CD4-positive, alpha-beta T cell (primary cell): ENCODE measurements at regions not wholly inside any gene's neighbourhood (a gene's known extent, or its start where the extent isn't known, plus 50 kb on each side); places are given as distances from the start of the nearest gene placed in this dataset.

Experiments
- ATAC-seq: fragments of 200-7000 bp; cut with Tn5 transposase; one replicate; pipeline ENCODE4 v1.10.0; 2022; ENCODE audit warnings: mild to moderate bottlenecking; ENCODE audit not compliant: poor library complexity
- CTCF ChIA-PET: fragments of 350-600 bp; sonication (Branson Sonifier 250); formaldehyde crosslinking; loops from one replicate; lab custom pipeline; 2021; ENCODE audit warnings: antibody characterized with exemption, inconsistent platforms; lab: Charles Lee
- POLR2A ChIA-PET: fragments of 350-600 bp; sonication (Branson Sonifier 250); formaldehyde crosslinking; loops from one replicate; lab custom pipeline; 2021; ENCODE audit warnings: antibody characterized with exemption, inconsistent platforms; lab: Charles Lee
- DNase-seq, 14 experiments: peaks; one replicate each; pipeline ENCODE4 v3.0.0-alpha.2; 2013 to 2020; ENCODE audit warnings: mixed read lengths in 2 of 14
- H3K27ac ChIP-seq, 2 donors: one replicate each; pipeline versions ENCODE4 v1.5.1 to v1.7.0; 2013; ENCODE audit warnings: low read length in 2 of 2, low read depth in 1 of 2, mild to moderate bottlenecking in 1 of 2
- H3K27me3 ChIP-seq, 2 experiments: 1 replicate in 1 of 2; 2 replicates in 1 of 2; pipeline versions ENCODE4 v1.6.1 to v1.7.0; 2013; ENCODE audit warnings: low read length in 2 of 2, control low read depth in 1 of 2, mild to moderate bottlenecking in 1 of 2, moderate library complexity in 1 of 2; ENCODE audit not compliant: insufficient read depth in 2 of 2, control insufficient read depth in 1 of 2
- H3K36me3 ChIP-seq: one replicate; pipeline ENCODE4 v1.6.1; 2013; ENCODE audit warnings: low read length, control low read depth; ENCODE audit not compliant: insufficient read depth
- H3K4me1 ChIP-seq: one replicate; pipeline ENCODE4 v1.6.1; 2013; ENCODE audit warnings: low read length, control low read depth; ENCODE audit not compliant: insufficient read depth
- H3K4me3 ChIP-seq: one replicate; pipeline ENCODE4 v1.5.1; 2013; ENCODE audit warnings: mild to moderate bottlenecking, low read length, moderate library complexity
- H3K9me3 ChIP-seq, 2 experiments: 1 replicate in 1 of 2; 2 replicates in 1 of 2; pipeline versions ENCODE4 v1.6.1 to v1.7.0; 2013; ENCODE audit warnings: low read length in 2 of 2, mild to moderate bottlenecking in 2 of 2, control low read depth in 1 of 2, moderate library complexity in 1 of 2; ENCODE audit not compliant: control insufficient read depth in 1 of 2, insufficient read depth in 1 of 2
- H3K27ac Mint-ChIP-seq: one replicate; pipeline ENCODE4 v1.8.0; 2020; ENCODE audit warnings: mixed read lengths
- H3K27me3 Mint-ChIP-seq: one replicate; pipeline ENCODE4 v1.8.0; 2021; ENCODE audit warnings: mixed read lengths
- H3K36me3 Mint-ChIP-seq: one replicate; pipeline ENCODE4 v1.8.0; 2021; ENCODE audit warnings: low read depth, mixed read lengths
- H3K4me1 Mint-ChIP-seq: one replicate; pipeline ENCODE4 v1.8.0; 2021; ENCODE audit warnings: low read depth, mixed read lengths
- H3K4me3 Mint-ChIP-seq: one replicate; pipeline ENCODE4 v1.8.0; 2020; ENCODE audit warnings: mild to moderate bottlenecking, mixed read lengths
- H3K9me3 Mint-ChIP-seq: one replicate; pipeline ENCODE4 v1.8.0; 2020; ENCODE audit warnings: mixed read lengths
- intact Hi-C, 2 experiments: fragments of 100-400 bp; cut with DNase I in 1 of 2; cut with micrococcal nuclease in 1 of 2; formaldehyde crosslinking; loops; one replicate each; pipeline versions ENCODE4 v1.15.1 to v1.9.0; 2023 to 2025; cut with DNase I, micrococcal nuclease
- TF ChIP-seq, protein P1 (sequence below): fragments of 200-600 bp; IDR thresholded peaks from one replicate; pipeline ENCODE4 v1.8.0; 2022; ENCODE audit warnings: antibody characterized with exemption, mild to moderate bottlenecking

DNA sequence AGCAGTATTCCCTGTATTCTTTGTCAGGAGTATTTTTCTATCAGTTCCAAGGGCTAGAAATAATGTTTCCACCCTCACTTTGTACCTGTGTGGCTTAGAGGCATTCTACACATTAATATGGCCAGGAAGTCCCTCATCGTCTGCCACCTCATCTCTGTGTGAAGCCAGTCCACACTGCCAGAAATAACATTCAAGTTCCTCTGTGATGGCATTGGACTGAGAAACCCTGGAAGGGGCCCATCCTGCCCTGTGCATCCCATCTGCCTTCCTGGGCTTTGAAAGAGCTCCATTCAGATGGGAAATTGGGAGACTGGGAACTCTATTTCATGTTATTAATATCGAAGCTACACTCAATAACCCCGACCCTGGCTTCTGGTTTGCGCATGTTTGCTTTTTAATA, 497.2 kb upstream of the CDH5 start:
- no peak for DNase-seq
- H3K9me3 ChIP-seq, result peaks cover 0 to 4% of the 10 kb centered on the region in 2 experiments
- no peaks in the 10 kb centered on the region for H3K27me3 ChIP-seq
- TF ChIP-seq, protein P1, sequence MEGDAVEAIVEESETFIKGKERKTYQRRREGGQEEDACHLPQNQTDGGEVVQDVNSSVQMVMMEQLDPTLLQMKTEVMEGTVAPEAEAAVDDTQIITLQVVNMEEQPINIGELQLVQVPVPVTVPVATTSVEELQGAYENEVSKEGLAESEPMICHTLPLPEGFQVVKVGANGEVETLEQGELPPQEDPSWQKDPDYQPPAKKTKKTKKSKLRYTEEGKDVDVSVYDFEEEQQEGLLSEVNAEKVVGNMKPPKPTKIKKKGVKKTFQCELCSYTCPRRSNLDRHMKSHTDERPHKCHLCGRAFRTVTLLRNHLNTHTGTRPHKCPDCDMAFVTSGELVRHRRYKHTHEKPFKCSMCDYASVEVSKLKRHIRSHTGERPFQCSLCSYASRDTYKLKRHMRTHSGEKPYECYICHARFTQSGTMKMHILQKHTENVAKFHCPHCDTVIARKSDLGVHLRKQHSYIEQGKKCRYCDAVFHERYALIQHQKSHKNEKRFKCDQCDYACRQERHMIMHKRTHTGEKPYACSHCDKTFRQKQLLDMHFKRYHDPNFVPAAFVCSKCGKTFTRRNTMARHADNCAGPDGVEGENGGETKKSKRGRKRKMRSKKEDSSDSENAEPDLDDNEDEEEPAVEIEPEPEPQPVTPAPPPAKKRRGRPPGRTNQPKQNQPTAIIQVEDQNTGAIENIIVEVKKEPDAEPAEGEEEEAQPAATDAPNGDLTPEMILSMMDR, result no peak
- no peak overlapping the region for H3K27ac Mint-ChIP-seq
- ChIA-PET POLR2A (no interaction called here), CTCF (no interaction called here)
- no peaks in the 10 kb centered on the region for H3K27me3 Mint-ChIP-seq
- no peaks in the 10 kb centered on the region for H3K36me3 Mint-ChIP-seq
- H3K4me1 Mint-ChIP-seq, result no peaks in the 10 kb centered on the region
- no peak overlapping the region for H3K4me3 ChIP-seq
- H3K27ac ChIP-seq, result no peak overlapping the region
- ATAC-seq, result no peak
- no peaks in the 10 kb centered on the region for H3K36me3 ChIP-seq
- no peak overlapping the region for H3K4me3 Mint-ChIP-seq
- H3K9me3 Mint-ChIP-seq, result peaks cover 2% of the 10 kb centered on the region
- intact Hi-C loops, result no loop called here
- H3K4me1 ChIP-seq, result no peaks in the 10 kb centered on the region

DNA sequence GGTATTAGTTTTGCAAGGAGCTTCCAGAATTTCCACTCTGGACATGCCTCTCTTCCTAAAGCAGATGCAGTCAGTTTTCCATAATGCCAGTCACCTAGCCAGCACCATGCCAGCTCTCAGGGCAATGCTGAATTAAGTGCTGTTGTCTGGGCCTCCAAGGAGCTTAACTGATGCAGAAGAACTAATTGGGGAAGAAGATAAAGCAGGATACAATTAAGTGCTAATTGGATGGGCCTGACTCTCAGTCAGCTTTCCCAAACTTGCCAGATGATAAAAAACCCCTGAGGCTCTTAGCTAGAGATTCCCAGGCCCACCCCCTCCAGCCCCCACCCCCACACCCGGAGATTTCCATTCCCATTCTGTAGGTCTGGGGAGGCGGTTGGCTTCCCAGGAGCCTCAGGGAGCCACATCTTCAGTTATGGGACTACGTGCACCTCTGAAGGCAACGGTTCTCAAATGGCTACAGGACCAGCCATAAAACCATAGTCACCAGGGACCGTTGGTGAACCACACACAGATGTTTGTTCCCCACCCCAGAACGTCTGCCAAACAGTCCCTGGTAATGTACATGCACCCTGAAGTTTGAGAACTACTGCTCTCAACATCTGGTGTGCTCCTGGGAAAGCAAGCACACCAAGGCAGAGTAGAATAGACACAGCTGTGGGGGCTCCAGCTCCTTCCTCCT, 499.1 kb upstream of the CDH5 start:
- DNase-seq, result no peak
- Mint-ChIP-seq H3K9me3 (peaks cover 4% of the 10 kb centered on the region), H3K4me1 (no peaks in the 10 kb centered on the region), H3K27me3 (no peaks in the 10 kb centered on the region), H3K27ac (no peak overlapping the region), H3K36me3 (no peaks in the 10 kb centered on the region), H3K4me3 (no peak overlapping the region)
- peaks cover 0 to 5% of the 10 kb centered on the region in 2 experiments for H3K9me3 ChIP-seq
- H3K4me3 ChIP-seq, result no peak overlapping the region
- no peak overlapping the region for H3K27ac ChIP-seq
- ChIA-PET POLR2A (no interaction called here), CTCF (no interaction called here)
- no peak for ATAC-seq
- TF ChIP-seq, protein P1, result no peak
- no peaks in the 10 kb centered on the region for H3K27me3 ChIP-seq
- intact Hi-C loops, result no loop called here
- H3K36me3 ChIP-seq, result no peaks in the 10 kb centered on the region
- no peaks in the 10 kb centered on the region for H3K4me1 ChIP-seq

GRCh38 chr16:65863236-65863635, 503.3 kb upstream of the CDH5 start:
- H3K27ac Mint-ChIP-seq, result no peak overlapping the region
- TF ChIP-seq, protein P1, result no peak
- Histone ChIP-seq H3K27ac (no peak overlapping the region), H3K36me3 (no peaks in the 10 kb centered on the region), H3K27me3 (no peaks in the 10 kb centered on the region), H3K4me1 (no peaks in the 10 kb centered on the region), H3K9me3 (peaks cover 0 to 5% of the 10 kb centered on the region in 2 experiments), H3K4me3 (no peak overlapping the region)
- no peak for ATAC-seq
- ChIA-PET POLR2A (no interaction called here), CTCF (no interaction called here)
- H3K36me3 Mint-ChIP-seq, result no peaks in the 10 kb centered on the region
- H3K4me1 Mint-ChIP-seq, result no peaks in the 10 kb centered on the region
- H3K27me3 Mint-ChIP-seq, result no peaks in the 10 kb centered on the region
- DNase-seq, result no peak
- H3K9me3 Mint-ChIP-seq, result peaks cover 6% of the 10 kb centered on the region
- intact Hi-C loops, result no loop called here
- H3K4me3 Mint-ChIP-seq, result no peak overlapping the region
